ENCODE measurements at regions not wholly inside any gene's neighbourhood (a gene's known extent, or its start where the extent isn't known, plus 50 kb on each side); places are given as distances from the start of the nearest gene placed in this dataset.

DNA sequence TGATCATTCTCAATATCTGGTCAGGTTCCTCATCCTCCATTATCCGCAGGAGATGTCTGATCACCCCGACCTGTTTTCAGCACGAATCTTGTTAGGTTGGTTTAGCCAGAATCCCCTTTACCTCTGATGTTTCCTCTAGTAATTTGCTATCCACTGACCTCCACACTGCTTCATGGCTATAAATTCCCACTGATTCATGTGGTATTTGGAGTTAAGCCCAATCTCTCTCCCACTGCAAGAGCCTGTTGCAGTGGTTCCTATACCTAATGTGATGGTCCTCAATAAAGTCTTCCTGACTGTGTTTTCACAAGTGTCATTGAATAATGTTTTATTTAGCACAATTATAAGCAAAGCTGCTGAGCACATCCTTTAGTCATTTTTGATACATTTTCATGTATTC is 124.8 kb upstream of the CNTN3 start (continued):
- TF ChIP-seq, protein P1, sequence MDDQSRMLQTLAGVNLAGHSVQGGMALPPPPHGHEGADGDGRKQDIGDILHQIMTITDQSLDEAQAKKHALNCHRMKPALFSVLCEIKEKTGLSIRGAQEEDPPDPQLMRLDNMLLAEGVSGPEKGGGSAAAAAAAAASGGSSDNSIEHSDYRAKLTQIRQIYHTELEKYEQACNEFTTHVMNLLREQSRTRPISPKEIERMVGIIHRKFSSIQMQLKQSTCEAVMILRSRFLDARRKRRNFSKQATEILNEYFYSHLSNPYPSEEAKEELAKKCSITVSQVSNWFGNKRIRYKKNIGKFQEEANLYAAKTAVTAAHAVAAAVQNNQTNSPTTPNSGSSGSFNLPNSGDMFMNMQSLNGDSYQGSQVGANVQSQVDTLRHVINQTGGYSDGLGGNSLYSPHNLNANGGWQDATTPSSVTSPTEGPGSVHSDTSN (IDR thresholded peaks at IDR 0.05), result no peak
- no peak for TF ChIP-seq MEF2A (IDR thresholded peaks at IDR 0.05; ENCODE audit: borderline replicate concordance, low read depth)

DNA sequence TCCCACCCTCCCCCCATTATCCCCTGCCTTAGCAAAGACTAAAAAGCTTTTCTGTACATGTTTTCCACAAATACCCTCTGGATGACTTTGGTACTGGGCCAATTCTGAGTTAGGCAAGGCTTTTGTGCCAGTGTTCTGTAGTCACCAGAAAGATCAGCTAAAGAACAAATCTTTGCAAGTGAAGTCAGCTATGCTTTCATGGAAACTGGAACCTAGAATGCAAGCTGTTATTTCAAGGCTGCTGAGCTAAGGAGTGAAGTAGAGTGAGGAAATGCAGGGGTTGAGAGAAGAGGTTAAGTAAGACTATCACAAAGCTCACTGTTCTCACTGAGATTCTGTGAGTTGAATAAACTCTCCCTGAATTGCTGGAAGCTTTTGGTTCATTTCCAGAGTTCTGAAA is 107.8 kb upstream of the CNTN3 start:
- Histone ChIP-seq H3K9me3 (no peaks in the 10 kb centered on the region), H3K4me3 (ENCODE audit: low read depth in 2 of 2, low read length in 1 of 2) (no peak overlapping the region), H3K9ac (no peak overlapping the region), H3K4me2 (no peak overlapping the region), H3K36me3 (replicated peaks in 1 of 2; ENCODE audit: control insufficient read depth in 1 of 2, insufficient read depth in 2 of 2, low read length in 1 of 2) (no peaks in the 10 kb centered on the region), H4K20me1 (ENCODE audit: insufficient read depth) (no peaks in the 10 kb centered on the region), H3F3A (replicated peaks; ENCODE audit: insufficient read depth) (no peaks in the 10 kb centered on the region), H3K79me2 (ENCODE audit: insufficient read depth) (no peaks in the 10 kb centered on the region), H3K4me1 (ENCODE audit: control insufficient read depth in 1 of 2, insufficient read depth in 2 of 2, low read depth in 1 of 2, low read length in 1 of 2) (no peaks in the 10 kb centered on the region), H2AFZ (ENCODE audit: low read depth) (no peak overlapping the region), H3K27ac (ENCODE audit: low read depth in 2 of 2, low read length in 1 of 2) (no peak overlapping the region), H3K9me2 (no peaks in the 10 kb centered on the region), H3K27me3 (ENCODE audit: insufficient read depth) (no peaks in the 10 kb centered on the region)
- no peak for DNase-seq
- ChIA-PET CTCF (interaction anchor here (0.6 to 1.4 kb wide), 3 partner anchors 12 to 161 kb away, joined by 3 read pairs; no protein-coding TSS in a partner anchor), POLR2A (no interaction called here)
- no peak for TF ChIP-seq RAD21 (IDR thresholded peaks at IDR 0.05; ENCODE audit: low read length)
- TF ChIP-seq, protein P2, sequence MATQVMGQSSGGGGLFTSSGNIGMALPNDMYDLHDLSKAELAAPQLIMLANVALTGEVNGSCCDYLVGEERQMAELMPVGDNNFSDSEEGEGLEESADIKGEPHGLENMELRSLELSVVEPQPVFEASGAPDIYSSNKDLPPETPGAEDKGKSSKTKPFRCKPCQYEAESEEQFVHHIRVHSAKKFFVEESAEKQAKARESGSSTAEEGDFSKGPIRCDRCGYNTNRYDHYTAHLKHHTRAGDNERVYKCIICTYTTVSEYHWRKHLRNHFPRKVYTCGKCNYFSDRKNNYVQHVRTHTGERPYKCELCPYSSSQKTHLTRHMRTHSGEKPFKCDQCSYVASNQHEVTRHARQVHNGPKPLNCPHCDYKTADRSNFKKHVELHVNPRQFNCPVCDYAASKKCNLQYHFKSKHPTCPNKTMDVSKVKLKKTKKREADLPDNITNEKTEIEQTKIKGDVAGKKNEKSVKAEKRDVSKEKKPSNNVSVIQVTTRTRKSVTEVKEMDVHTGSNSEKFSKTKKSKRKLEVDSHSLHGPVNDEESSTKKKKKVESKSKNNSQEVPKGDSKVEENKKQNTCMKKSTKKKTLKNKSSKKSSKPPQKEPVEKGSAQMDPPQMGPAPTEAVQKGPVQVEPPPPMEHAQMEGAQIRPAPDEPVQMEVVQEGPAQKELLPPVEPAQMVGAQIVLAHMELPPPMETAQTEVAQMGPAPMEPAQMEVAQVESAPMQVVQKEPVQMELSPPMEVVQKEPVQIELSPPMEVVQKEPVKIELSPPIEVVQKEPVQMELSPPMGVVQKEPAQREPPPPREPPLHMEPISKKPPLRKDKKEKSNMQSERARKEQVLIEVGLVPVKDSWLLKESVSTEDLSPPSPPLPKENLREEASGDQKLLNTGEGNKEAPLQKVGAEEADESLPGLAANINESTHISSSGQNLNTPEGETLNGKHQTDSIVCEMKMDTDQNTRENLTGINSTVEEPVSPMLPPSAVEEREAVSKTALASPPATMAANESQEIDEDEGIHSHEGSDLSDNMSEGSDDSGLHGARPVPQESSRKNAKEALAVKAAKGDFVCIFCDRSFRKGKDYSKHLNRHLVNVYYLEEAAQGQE (IDR thresholded peaks at IDR 0.05; ENCODE audit: low read depth, low read length), result no peak
- TF ChIP-seq SMC3 (IDR thresholded peaks at IDR 0.05; ENCODE audit: low read depth, low read length), result no peak
- TF ChIP-seq, protein P3, sequence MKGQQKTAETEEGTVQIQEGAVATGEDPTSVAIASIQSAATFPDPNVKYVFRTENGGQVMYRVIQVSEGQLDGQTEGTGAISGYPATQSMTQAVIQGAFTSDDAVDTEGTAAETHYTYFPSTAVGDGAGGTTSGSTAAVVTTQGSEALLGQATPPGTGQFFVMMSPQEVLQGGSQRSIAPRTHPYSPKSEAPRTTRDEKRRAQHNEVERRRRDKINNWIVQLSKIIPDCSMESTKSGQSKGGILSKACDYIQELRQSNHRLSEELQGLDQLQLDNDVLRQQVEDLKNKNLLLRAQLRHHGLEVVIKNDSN (IDR thresholded peaks at IDR 0.05; ENCODE audit: borderline replicate concordance, low read depth), result no peak

DNA sequence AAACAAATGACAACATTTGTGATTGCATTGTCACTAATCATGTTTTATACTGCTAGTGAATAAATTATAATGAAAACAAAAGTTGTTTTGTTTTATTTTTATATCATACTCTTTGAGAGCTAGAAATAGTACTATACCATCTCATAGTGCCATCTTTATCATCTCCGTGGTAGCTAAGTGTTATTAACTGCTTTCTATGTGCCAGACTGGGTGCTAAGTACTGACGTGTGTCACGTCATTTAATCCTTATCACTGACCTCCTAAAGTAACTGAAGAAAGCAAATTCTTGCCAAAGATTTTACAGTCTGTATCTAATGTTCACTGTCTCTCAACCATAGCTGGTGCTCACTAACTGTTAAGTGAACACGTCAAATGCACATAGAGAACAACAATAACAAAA is 99.5 kb upstream of the CNTN3 start:
- H3F3A ChIP-seq (replicated peaks; ENCODE audit: insufficient read depth), result no peaks in the 10 kb centered on the region
- WGBS (ENCODE audit: low lambda C conversion rate), result 50% methylated on average over 4 of the region's 4 CpGs
- H3K79me2 ChIP-seq (ENCODE audit: insufficient read depth), result no peaks in the 10 kb centered on the region
- no peak overlapping the region for H3K4me2 ChIP-seq
- H3K4me1 ChIP-seq (ENCODE audit: control insufficient read depth in 1 of 2, insufficient read depth in 2 of 2, low read depth in 1 of 2, low read length in 1 of 2), result no peaks in the 10 kb centered on the region
- H4K20me1 ChIP-seq (ENCODE audit: insufficient read depth), result no peaks in the 10 kb centered on the region
- no peaks in the 10 kb centered on the region for H3K27me3 ChIP-seq (ENCODE audit: insufficient read depth)
- DNase-seq, result no peak
- H3K4me3 ChIP-seq (ENCODE audit: low read depth in 2 of 2, low read length in 1 of 2), result no peak overlapping the region
- H3K9me3 ChIP-seq, result no peaks in the 10 kb centered on the region
- ChIA-PET POLR2A (no interaction called here), CTCF (no interaction called here)
- H2AFZ ChIP-seq (ENCODE audit: low read depth), result no peak overlapping the region
- no peaks in the 10 kb centered on the region for H3K9me2 ChIP-seq
- no peaks in the 10 kb centered on the region for H3K36me3 ChIP-seq (replicated peaks in 1 of 2; ENCODE audit: control insufficient read depth in 1 of 2, insufficient read depth in 2 of 2, low read length in 1 of 2)
- TF ChIP-seq FOXJ3 (CRISPR knock-in tag; IDR thresholded peaks at IDR 0.05) (no peak), SIN3A (IDR thresholded peaks at IDR 0.05; ENCODE audit: borderline replicate concordance, low read depth, low read length) (no peak), TCF12 (IDR thresholded peaks at IDR 0.05) (no peak), TAF1 (IDR thresholded peaks at IDR 0.05; ENCODE audit: borderline replicate concordance, low read depth, low read length) (no peak), CHD2 (IDR thresholded peaks at IDR 0.05; ENCODE audit: low read length, partially characterized antibody) (no peak), EP300 (IDR thresholded peaks at IDR 0.05; ENCODE audit: borderline replicate concordance in 1 of 2, low read depth in 1 of 2, low read length in 1 of 2) (no peak), MEF2A (IDR thresholded peaks at IDR 0.05; ENCODE audit: borderline replicate concordance, low read depth) (no peak), TEAD4 (IDR thresholded peaks at IDR 0.05; ENCODE audit: borderline replicate concordance, insufficient read depth) (no peak)
- TF ChIP-seq, protein P3 (IDR thresholded peaks at IDR 0.05; ENCODE audit: borderline replicate concordance, low read depth), result no peak
- TF ChIP-seq, protein P4, sequence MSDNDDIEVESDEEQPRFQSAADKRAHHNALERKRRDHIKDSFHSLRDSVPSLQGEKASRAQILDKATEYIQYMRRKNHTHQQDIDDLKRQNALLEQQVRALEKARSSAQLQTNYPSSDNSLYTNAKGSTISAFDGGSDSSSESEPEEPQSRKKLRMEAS (IDR thresholded peaks at IDR 0.05; ENCODE audit: low read depth), result no peak
- no peak overlapping the region for H3K9ac ChIP-seq
- no peak overlapping the region for H3K27ac ChIP-seq (ENCODE audit: low read depth in 2 of 2, low read length in 1 of 2)

Data from SK-N-SH (cell line).